OCI-LY3 (cell line): ENCODE measurements at regions not wholly inside any gene's neighbourhood (a gene's known extent, or its start where the extent isn't known, plus 50 kb on each side); places are given as distances from the start of the nearest gene placed in this dataset.

Experiments
- CTCF ChIP-seq: fragments of 200-600, 300-600 bp; sonication (generic); IDR thresholded peaks from 2 replicates; pipeline ENCODE4 v1.5.1; 2014; ENCODE audit warnings: antibody characterized with exemption, low read length, low read depth
- EZH2phosphoT487 ChIP-seq: fragments of 200-600 bp; shearing (Covaris generic); IDR thresholded peaks from 2 replicates; pipeline ENCODE4 v1.6.1; 2018; ENCODE audit warnings: antibody characterized with exemption, mixed run types, low read depth

GRCh38 chr2:187834787-187835186 is 280.6 kb upstream of the TFPI start:
- no peak for TF ChIP-seq CTCF
- no peak for TF ChIP-seq EZH2phosphoT487
